Activated CD8-positive, alpha-beta T cell treated with anti-CD3 and anti-CD28 coated beads for 36 hours (primary cell): ENCODE measurements at regions not wholly inside any gene's neighbourhood (a gene's known extent, or its start where the extent isn't known, plus 50 kb on each side); places are given as distances from the start of the nearest gene placed in this dataset.

ENCODE experiments used
- ATAC-seq: fragments of 200-7000 bp; cut with Tn5 transposase; one replicate; pipeline ENCODE4 v1.10.0; 2021; ENCODE audit warnings: mild to moderate bottlenecking, moderate library complexity
- CTCF ChIA-PET: fragments of 350-600 bp; sonication (Branson Sonifier 250); formaldehyde crosslinking; loops from one replicate; lab custom pipeline; 2021; ENCODE audit warnings: antibody characterized with exemption; lab: Charles Lee
- POLR2A ChIA-PET: fragments of 350-600 bp; sonication (Branson Sonifier 250); formaldehyde crosslinking; loops from one replicate; lab custom pipeline; 2021; ENCODE audit warnings: antibody characterized with exemption; lab: Charles Lee
- DNase-seq: peaks from one replicate; pipeline ENCODE4 v3.0.0-alpha.2; 2020
- H3K27ac Mint-ChIP-seq: one replicate; pipeline ENCODE4 v1.8.0; 2021; ENCODE audit warnings: mild to moderate bottlenecking, mixed read lengths
- H3K27me3 Mint-ChIP-seq: one replicate; pipeline ENCODE4 v1.8.0; 2021; ENCODE audit warnings: mixed read lengths
- H3K36me3 Mint-ChIP-seq: one replicate; pipeline ENCODE4 v1.8.0; 2021; ENCODE audit warnings: low read depth, mixed read lengths
- H3K4me1 Mint-ChIP-seq: one replicate; pipeline ENCODE4 v1.8.0; 2021; ENCODE audit warnings: low read depth, mixed read lengths
- H3K4me3 Mint-ChIP-seq: one replicate; pipeline ENCODE4 v1.8.0; 2021; ENCODE audit warnings: mild to moderate bottlenecking, moderate library complexity, mixed read lengths
- H3K9me3 Mint-ChIP-seq: one replicate; pipeline ENCODE4 v1.8.0; 2021; ENCODE audit warnings: mixed read lengths
- intact Hi-C: fragments of 100-400 bp; cut with micrococcal nuclease; formaldehyde crosslinking; loops from one replicate; pipeline ENCODE4 v1.10.0; 2022
- TF ChIP-seq, protein P1 (sequence below): fragments of 200-600 bp; IDR thresholded peaks from one replicate; pipeline ENCODE4 v1.8.0; 2022; ENCODE audit warnings: antibody characterized with exemption, mild to moderate bottlenecking

GRCh38 chr20:4444404-4444803 lies 195.3 kb upstream of the ADRA1D start:
- no peak overlapping the region for H3K27ac Mint-ChIP-seq
- ATAC-seq = no peak
- POLR2A ChIA-PET = no interaction called here
- TF ChIP-seq, protein P1, sequence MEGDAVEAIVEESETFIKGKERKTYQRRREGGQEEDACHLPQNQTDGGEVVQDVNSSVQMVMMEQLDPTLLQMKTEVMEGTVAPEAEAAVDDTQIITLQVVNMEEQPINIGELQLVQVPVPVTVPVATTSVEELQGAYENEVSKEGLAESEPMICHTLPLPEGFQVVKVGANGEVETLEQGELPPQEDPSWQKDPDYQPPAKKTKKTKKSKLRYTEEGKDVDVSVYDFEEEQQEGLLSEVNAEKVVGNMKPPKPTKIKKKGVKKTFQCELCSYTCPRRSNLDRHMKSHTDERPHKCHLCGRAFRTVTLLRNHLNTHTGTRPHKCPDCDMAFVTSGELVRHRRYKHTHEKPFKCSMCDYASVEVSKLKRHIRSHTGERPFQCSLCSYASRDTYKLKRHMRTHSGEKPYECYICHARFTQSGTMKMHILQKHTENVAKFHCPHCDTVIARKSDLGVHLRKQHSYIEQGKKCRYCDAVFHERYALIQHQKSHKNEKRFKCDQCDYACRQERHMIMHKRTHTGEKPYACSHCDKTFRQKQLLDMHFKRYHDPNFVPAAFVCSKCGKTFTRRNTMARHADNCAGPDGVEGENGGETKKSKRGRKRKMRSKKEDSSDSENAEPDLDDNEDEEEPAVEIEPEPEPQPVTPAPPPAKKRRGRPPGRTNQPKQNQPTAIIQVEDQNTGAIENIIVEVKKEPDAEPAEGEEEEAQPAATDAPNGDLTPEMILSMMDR = no peak
- CTCF ChIA-PET = no interaction called here
- no peaks in the 10 kb centered on the region for H3K4me1 Mint-ChIP-seq
- DNase-seq = no peak
- intact Hi-C loops = no loop called here
- H3K27me3 Mint-ChIP-seq = no peaks in the 10 kb centered on the region
- H3K36me3 Mint-ChIP-seq = no peaks in the 10 kb centered on the region
- no peaks in the 10 kb centered on the region for H3K9me3 Mint-ChIP-seq
- no peak overlapping the region for H3K4me3 Mint-ChIP-seq

- H3K36me3 Mint-ChIP-seq = no peaks in the 10 kb centered on the region
- ATAC-seq = no peak
- TF ChIP-seq, protein P1 = no peak
- intact Hi-C loops = no loop called here
- no peak overlapping the region for H3K27ac Mint-ChIP-seq
- CTCF ChIA-PET = no interaction called here
- H3K27me3 Mint-ChIP-seq = no peaks in the 10 kb centered on the region
- no peak for DNase-seq
- H3K4me3 Mint-ChIP-seq = no peak overlapping the region
- no peaks in the 10 kb centered on the region for H3K4me1 Mint-ChIP-seq
- POLR2A ChIA-PET = no interaction called here
- no peaks in the 10 kb centered on the region for H3K9me3 Mint-ChIP-seq
Observed at GRCh38 chr20:4443016-4443415, 193.9 kb upstream of the ADRA1D start.

DNA sequence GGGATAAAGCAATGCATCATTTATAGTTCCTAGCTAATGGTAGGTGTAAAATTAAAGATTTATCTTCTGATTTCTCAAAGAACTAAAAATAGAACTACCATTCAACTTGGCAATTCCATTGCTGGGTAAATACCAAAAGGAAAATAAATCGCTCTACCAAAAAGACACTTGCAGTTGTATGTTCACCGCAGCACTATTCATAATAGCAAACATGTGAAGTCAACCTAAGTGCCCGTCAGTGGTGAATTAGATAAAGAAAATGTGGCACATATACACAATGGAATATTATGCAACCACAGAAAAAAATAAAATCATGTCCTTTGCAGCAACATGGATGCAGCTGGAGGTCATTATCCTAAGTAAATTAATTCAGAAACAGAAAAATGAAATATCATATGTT lies 192.8 kb upstream of the ADRA1D start:
- no peak overlapping the region for H3K4me3 Mint-ChIP-seq
- ChIA-PET CTCF (no interaction called here), POLR2A (no interaction called here)
- no peak overlapping the region for H3K27ac Mint-ChIP-seq
- no peaks in the 10 kb centered on the region for H3K36me3 Mint-ChIP-seq
- intact Hi-C loops = no loop called here
- TF ChIP-seq, protein P1 = no peak
- no peaks in the 10 kb centered on the region for H3K9me3 Mint-ChIP-seq
- H3K4me1 Mint-ChIP-seq = no peaks in the 10 kb centered on the region
- no peak for DNase-seq
- H3K27me3 Mint-ChIP-seq = no peaks in the 10 kb centered on the region
- no peak for ATAC-seq

- DNase-seq (no peak), ATAC-seq (no peak)
- H3K4me3 Mint-ChIP-seq = no peak overlapping the region
- H3K36me3 Mint-ChIP-seq = no peaks in the 10 kb centered on the region
- intact Hi-C loops = no loop called here
- H3K27me3 Mint-ChIP-seq = no peaks in the 10 kb centered on the region
- ChIA-PET CTCF (no interaction called here), POLR2A (no interaction called here)
- no peaks in the 10 kb centered on the region for H3K4me1 Mint-ChIP-seq
- H3K27ac Mint-ChIP-seq = no peak overlapping the region
- TF ChIP-seq, protein P1 = no peak
- no peaks in the 10 kb centered on the region for H3K9me3 Mint-ChIP-seq
Observed at GRCh38 chr20:4441191-4441590, 192.1 kb upstream of the ADRA1D start.

- no peak overlapping the region for H3K4me3 Mint-ChIP-seq
- H3K36me3 Mint-ChIP-seq = no peaks in the 10 kb centered on the region
- intact Hi-C loops = no loop called here
- TF ChIP-seq, protein P1 = no peak
- no peaks in the 10 kb centered on the region for H3K4me1 Mint-ChIP-seq
- H3K9me3 Mint-ChIP-seq = no peaks in the 10 kb centered on the region
- DNase-seq (no peak), ATAC-seq (no peak)
- H3K27ac Mint-ChIP-seq = no peak overlapping the region
- H3K27me3 Mint-ChIP-seq = no peaks in the 10 kb centered on the region
- CTCF ChIA-PET = no interaction called here
- POLR2A ChIA-PET = no interaction called here
Observed at GRCh38 chr20:4439461-4439860, 190.4 kb upstream of the ADRA1D start.
